ENCODE measurements at regions not wholly inside any gene's neighbourhood (a gene's known extent, or its start where the extent isn't known, plus 50 kb on each side); places are given as distances from the start of the nearest gene placed in this dataset.
A peak's percentile ranks its signal among the peaks of the same experiment; 100 is the strongest.

DNA sequence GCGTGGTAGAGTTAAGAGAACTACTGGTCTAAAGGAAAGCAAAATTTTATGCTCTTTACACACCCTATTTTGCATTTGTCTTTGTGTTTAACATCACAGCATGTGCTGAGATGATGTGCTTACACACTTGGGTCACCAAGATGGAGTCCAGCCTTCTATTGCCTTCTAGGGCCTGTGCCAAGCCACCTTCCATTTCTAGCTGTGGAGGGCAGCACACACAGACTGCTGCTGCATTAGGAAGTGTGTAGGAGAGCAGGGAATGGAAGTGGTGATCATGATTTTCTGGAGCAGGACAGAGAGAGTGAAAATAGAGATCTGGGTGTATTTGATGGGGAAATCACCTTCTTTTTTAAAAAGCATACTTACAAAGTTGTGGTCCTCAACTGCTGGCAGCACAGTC is 191.6 kb downstream of the SOX4 start:
- no peak for FAIRE-seq
- H3K9me3 Mint-ChIP-seq (ENCODE audit: unreplicated experiment), result no peaks in the 10 kb centered on the region
- H3K27ac ChIP-seq (ENCODE audit: low read depth, low read length), result no peak overlapping the region
- H3K9me3 ChIP-seq (ENCODE audit: insufficient read depth, low read depth, low read length), result no peaks in the 10 kb centered on the region
- peaks cover 4% of the 10 kb centered on the region for H3K4me1 ChIP-seq (ENCODE audit: insufficient read depth, low read length)
- no peaks in the 10 kb centered on the region for H3K79me2 ChIP-seq (ENCODE audit: insufficient read depth, low read length)
- DNase-seq (ENCODE audit: low read depth), result no peak
- no peak overlapping the region for H3K4me2 ChIP-seq (ENCODE audit: low read length)
- H4K20me1 ChIP-seq (ENCODE audit: insufficient read depth, low read length), result no peaks in the 10 kb centered on the region
- no peak overlapping the region for H3K4me3 ChIP-seq (ENCODE audit: insufficient read depth, low read depth, low read length)
- peaks cover 12% of the 10 kb centered on the region for H3K36me3 Mint-ChIP-seq (ENCODE audit: low read depth, unreplicated experiment)
- no peak overlapping the region for H3K27ac Mint-ChIP-seq (ENCODE audit: unreplicated experiment)
- H3K27me3 Mint-ChIP-seq (ENCODE audit: low read depth, unreplicated experiment), result no peaks in the 10 kb centered on the region
- no peak overlapping the region for H2AFZ ChIP-seq (ENCODE audit: low read depth, low read length)
- no peak overlapping the region for H3K9ac ChIP-seq (ENCODE audit: low read length)
- TF ChIP-seq, protein P1, sequence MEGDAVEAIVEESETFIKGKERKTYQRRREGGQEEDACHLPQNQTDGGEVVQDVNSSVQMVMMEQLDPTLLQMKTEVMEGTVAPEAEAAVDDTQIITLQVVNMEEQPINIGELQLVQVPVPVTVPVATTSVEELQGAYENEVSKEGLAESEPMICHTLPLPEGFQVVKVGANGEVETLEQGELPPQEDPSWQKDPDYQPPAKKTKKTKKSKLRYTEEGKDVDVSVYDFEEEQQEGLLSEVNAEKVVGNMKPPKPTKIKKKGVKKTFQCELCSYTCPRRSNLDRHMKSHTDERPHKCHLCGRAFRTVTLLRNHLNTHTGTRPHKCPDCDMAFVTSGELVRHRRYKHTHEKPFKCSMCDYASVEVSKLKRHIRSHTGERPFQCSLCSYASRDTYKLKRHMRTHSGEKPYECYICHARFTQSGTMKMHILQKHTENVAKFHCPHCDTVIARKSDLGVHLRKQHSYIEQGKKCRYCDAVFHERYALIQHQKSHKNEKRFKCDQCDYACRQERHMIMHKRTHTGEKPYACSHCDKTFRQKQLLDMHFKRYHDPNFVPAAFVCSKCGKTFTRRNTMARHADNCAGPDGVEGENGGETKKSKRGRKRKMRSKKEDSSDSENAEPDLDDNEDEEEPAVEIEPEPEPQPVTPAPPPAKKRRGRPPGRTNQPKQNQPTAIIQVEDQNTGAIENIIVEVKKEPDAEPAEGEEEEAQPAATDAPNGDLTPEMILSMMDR (IDR thresholded peaks at IDR 0.05; ENCODE audit: insufficient read depth, low read depth, low read length), result no peak
- no peak for TF ChIP-seq EZH2 (IDR thresholded peaks at IDR 0.05; ENCODE audit: insufficient read depth, low read length)
- H3K4me3 Mint-ChIP-seq (ENCODE audit: unreplicated experiment), result no peak overlapping the region
- H3K27me3 ChIP-seq (ENCODE audit: insufficient read depth, low read length), result no peaks in the 10 kb centered on the region
- peaks cover 7% of the 10 kb centered on the region for H3K4me1 Mint-ChIP-seq (ENCODE audit: low read depth, unreplicated experiment)
- no peaks in the 10 kb centered on the region for H3K36me3 ChIP-seq (ENCODE audit: insufficient read depth, low read length)

DNA sequence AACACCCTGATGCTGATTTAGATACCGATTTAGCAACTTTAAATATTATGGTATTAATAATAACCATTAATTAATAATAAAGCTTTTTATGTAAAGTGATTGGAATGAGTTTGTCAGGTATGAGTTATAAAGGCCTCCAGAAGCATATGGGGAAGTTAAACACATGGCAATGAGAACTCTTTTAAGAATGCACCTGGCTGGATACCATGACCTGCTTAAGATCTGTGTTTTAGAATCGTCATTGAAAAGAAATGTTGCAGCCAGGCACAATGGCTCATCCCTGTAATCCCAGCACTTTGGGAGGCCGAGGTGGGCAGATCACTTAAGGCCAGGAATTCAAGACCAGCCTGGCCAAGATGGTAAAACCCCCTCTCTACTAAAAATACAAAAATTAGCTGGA is 197.5 kb downstream of the SOX4 start:
- FAIRE-seq (no peak), DNase-seq (ENCODE audit: low read depth) (no peak)
- Mint-ChIP-seq H3K27ac (ENCODE audit: unreplicated experiment) (no peak overlapping the region), H3K9me3 (ENCODE audit: unreplicated experiment) (no peaks in the 10 kb centered on the region), H3K4me1 (ENCODE audit: low read depth, unreplicated experiment) (peaks cover 3% of the 10 kb centered on the region), H3K27me3 (ENCODE audit: low read depth, unreplicated experiment) (no peaks in the 10 kb centered on the region), H3K36me3 (ENCODE audit: low read depth, unreplicated experiment) (peaks cover 8% of the 10 kb centered on the region), H3K4me3 (ENCODE audit: unreplicated experiment) (no peak overlapping the region)
- no peak overlapping the region for H2AFZ ChIP-seq (ENCODE audit: low read depth, low read length)
- H3K9me3 ChIP-seq (ENCODE audit: insufficient read depth, low read depth, low read length), result no peaks in the 10 kb centered on the region
- TF ChIP-seq, protein P1 (IDR thresholded peaks at IDR 0.05; ENCODE audit: insufficient read depth, low read depth, low read length), result no peak
- TF ChIP-seq EZH2 (IDR thresholded peaks at IDR 0.05; ENCODE audit: insufficient read depth, low read length), result no peak
- H3K4me1 ChIP-seq (ENCODE audit: insufficient read depth, low read length), result no peaks in the 10 kb centered on the region
- H3K9ac ChIP-seq (ENCODE audit: low read length), result no peak overlapping the region
- H3K4me2 ChIP-seq (ENCODE audit: low read length), result no peak overlapping the region
- no peak overlapping the region for H3K27ac ChIP-seq (ENCODE audit: low read depth, low read length)
- no peak overlapping the region for H3K4me3 ChIP-seq (ENCODE audit: insufficient read depth, low read depth, low read length)
- no peaks in the 10 kb centered on the region for H3K36me3 ChIP-seq (ENCODE audit: insufficient read depth, low read length)
- H4K20me1 ChIP-seq (ENCODE audit: insufficient read depth, low read length), result no peaks in the 10 kb centered on the region
- no peaks in the 10 kb centered on the region for H3K79me2 ChIP-seq (ENCODE audit: insufficient read depth, low read length)
- no peaks in the 10 kb centered on the region for H3K27me3 ChIP-seq (ENCODE audit: insufficient read depth, low read length)

DNA sequence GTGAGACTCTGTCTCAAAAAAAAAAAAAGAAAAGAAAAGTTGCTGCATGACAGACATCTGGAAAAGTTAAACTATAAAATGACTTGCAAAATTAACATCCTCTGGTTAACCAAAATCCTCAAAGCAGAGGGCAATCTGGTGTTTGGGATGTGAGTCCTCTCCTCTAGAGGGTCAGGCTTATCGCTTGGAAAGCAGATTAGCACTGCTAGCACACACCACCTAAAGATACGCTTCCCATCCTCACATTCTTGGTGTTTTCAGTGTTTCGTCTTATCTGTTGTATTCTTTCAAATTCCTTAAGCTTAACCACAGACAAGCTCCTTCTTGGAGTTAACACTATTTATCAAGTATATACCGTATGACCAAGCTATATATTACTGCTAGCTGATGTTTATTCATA is 198.0 kb downstream of the SOX4 start:
- H3K4me2 ChIP-seq (ENCODE audit: low read length), result no peak overlapping the region
- no peaks in the 10 kb centered on the region for H3K9me3 Mint-ChIP-seq (ENCODE audit: unreplicated experiment)

More for the DNA sequence above, 198.0 kb downstream of the SOX4 start:
- DNase-seq (ENCODE audit: low read depth), result peak; percentile 87
- Histone ChIP-seq H3K79me2 (ENCODE audit: insufficient read depth, low read length) (no peaks in the 10 kb centered on the region), H3K27me3 (ENCODE audit: insufficient read depth, low read length) (no peaks in the 10 kb centered on the region), H3K36me3 (ENCODE audit: insufficient read depth, low read length) (no peaks in the 10 kb centered on the region), H4K20me1 (ENCODE audit: insufficient read depth, low read length) (no peaks in the 10 kb centered on the region), H3K9ac (ENCODE audit: low read length) (no peak overlapping the region), H3K4me1 (ENCODE audit: insufficient read depth, low read length) (no peaks in the 10 kb centered on the region), H2AFZ (ENCODE audit: low read depth, low read length) (no peak overlapping the region), H3K27ac (ENCODE audit: low read depth, low read length) (no peak overlapping the region), H3K4me3 (ENCODE audit: insufficient read depth, low read depth, low read length) (no peak overlapping the region), H3K9me3 (ENCODE audit: insufficient read depth, low read depth, low read length) (no peaks in the 10 kb centered on the region)
- peaks cover 8% of the 10 kb centered on the region for H3K36me3 Mint-ChIP-seq (ENCODE audit: low read depth, unreplicated experiment)
- FAIRE-seq, result no peak
- TF ChIP-seq EZH2 (IDR thresholded peaks at IDR 0.05; ENCODE audit: insufficient read depth, low read length), result no peak
- TF ChIP-seq, protein P1 (IDR thresholded peaks at IDR 0.05; ENCODE audit: insufficient read depth, low read depth, low read length), result no peak
- no peak overlapping the region for H3K27ac Mint-ChIP-seq (ENCODE audit: unreplicated experiment)
- no peak overlapping the region for H3K4me3 Mint-ChIP-seq (ENCODE audit: unreplicated experiment)
- no peaks in the 10 kb centered on the region for H3K27me3 Mint-ChIP-seq (ENCODE audit: low read depth, unreplicated experiment)
- H3K4me1 Mint-ChIP-seq (ENCODE audit: low read depth, unreplicated experiment), result peaks cover 3% of the 10 kb centered on the region
